DOHH2 (cell line): ENCODE measurements at regions not wholly inside any gene's neighbourhood (a gene's known extent, or its start where the extent isn't known, plus 50 kb on each side); places are given as distances from the start of the nearest gene placed in this dataset.
"Not testable (repeated sequence)": the region's sequence is repeated elsewhere in the genome, so short reads cannot be mapped to it uniquely, and the experiment has no call there.

Source experiments
- EZH2phosphoT487 ChIP-seq: fragments of 200-600 bp; sonication (generic); IDR thresholded peaks from 2 replicates; pipeline ENCODE4 v1.6.1; 2017; ENCODE audit warnings: borderline replicate concordance, mild to moderate bottlenecking, antibody characterized with exemption, low read length, moderate library complexity, mixed read lengths
- TF ChIP-seq, protein P1 (sequence below): fragments of 200-600 bp; sonication (generic); IDR thresholded peaks from one replicate; pipeline ENCODE4 v1.5.1; 2014; ENCODE audit warnings: antibody characterized with exemption, mild to moderate bottlenecking, low read depth, low read length; ENCODE audit not compliant: poor library complexity, severe bottlenecking

DNA sequence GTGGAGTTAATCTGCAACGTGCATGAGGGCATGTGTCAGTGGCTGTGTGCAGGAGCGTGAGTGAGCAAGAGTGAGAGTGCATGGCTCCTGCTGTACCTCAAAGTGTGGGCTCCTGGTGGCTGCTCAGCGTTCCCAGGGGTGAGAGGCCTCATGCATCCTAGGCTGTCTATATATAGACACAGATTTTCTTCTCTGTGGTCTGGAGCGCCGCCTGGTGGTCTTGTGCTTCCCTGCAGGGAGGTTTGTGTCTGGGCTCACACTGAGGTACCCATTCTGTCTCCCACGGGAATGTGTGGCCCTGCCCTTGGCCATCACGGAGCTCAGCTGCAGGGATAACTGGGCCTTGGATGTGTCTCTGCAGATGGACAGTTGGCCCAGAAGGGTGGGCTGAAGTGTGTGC lies 520.2 kb downstream of the GOLGA6L6 start:
- TF ChIP-seq, protein P1, sequence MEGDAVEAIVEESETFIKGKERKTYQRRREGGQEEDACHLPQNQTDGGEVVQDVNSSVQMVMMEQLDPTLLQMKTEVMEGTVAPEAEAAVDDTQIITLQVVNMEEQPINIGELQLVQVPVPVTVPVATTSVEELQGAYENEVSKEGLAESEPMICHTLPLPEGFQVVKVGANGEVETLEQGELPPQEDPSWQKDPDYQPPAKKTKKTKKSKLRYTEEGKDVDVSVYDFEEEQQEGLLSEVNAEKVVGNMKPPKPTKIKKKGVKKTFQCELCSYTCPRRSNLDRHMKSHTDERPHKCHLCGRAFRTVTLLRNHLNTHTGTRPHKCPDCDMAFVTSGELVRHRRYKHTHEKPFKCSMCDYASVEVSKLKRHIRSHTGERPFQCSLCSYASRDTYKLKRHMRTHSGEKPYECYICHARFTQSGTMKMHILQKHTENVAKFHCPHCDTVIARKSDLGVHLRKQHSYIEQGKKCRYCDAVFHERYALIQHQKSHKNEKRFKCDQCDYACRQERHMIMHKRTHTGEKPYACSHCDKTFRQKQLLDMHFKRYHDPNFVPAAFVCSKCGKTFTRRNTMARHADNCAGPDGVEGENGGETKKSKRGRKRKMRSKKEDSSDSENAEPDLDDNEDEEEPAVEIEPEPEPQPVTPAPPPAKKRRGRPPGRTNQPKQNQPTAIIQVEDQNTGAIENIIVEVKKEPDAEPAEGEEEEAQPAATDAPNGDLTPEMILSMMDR: not testable (repeated sequence)
- not testable (repeated sequence) for TF ChIP-seq EZH2phosphoT487
